ENCODE measurements at regions not wholly inside any gene's neighbourhood (a gene's known extent, or its start where the extent isn't known, plus 50 kb on each side); places are given as distances from the start of the nearest gene placed in this dataset.
"Not testable (repeated sequence)": the region's sequence is repeated elsewhere in the genome, so short reads cannot be mapped to it uniquely, and the experiment has no call there.

- H3K27ac ChIP-seq (ENCODE audit: low read length), result no peak overlapping the region
- H3K79me2 ChIP-seq (ENCODE audit: low read length), result no peaks in the 10 kb centered on the region
- H2AFZ ChIP-seq (ENCODE audit: low read depth, low read length), result no peak overlapping the region
- TF ChIP-seq EZH2phosphoT487 (IDR thresholded peaks at IDR 0.05; ENCODE audit: low read depth), result no peak
- no peak for TF ChIP-seq CTCF (IDR thresholded peaks at IDR 0.05; ENCODE audit: low read depth, low read length)
- H3K9ac ChIP-seq (ENCODE audit: low read length), result no peak overlapping the region
- no peaks in the 10 kb centered on the region for H3K36me3 ChIP-seq (replicated peaks; ENCODE audit: low read depth, low read length)
- H3K4me2 ChIP-seq (ENCODE audit: low read length), result no peak overlapping the region
- H3K9me3 ChIP-seq (ENCODE audit: insufficient read depth, low read length), result no peaks in the 10 kb centered on the region
- H3K4me3 ChIP-seq (ENCODE audit: low read length), result no peak overlapping the region
- H3K4me1 ChIP-seq (ENCODE audit: low read length), result peaks cover 9% of the 10 kb centered on the region
- H3K27me3 ChIP-seq (ENCODE audit: low read depth, low read length), result no peaks in the 10 kb centered on the region; the same call in 1 of the 2 replicates
- H4K20me1 ChIP-seq (ENCODE audit: insufficient read depth, low read length), result no peaks in the 10 kb centered on the region
Measured at GRCh38 chr5:91288118-91288916, 94.8 kb downstream of the ARRDC3 start.

GRCh38 chr5:91285062-91285461, 98.1 kb downstream of the ARRDC3 start:
- not testable (repeated sequence) for H3K9me3 ChIP-seq (ENCODE audit: insufficient read depth, low read length); H3K27ac ChIP-seq (ENCODE audit: low read length)

GRCh38 chr5:91283899-91284298, 99.2 kb downstream of the ARRDC3 start:
- TF ChIP-seq CTCF (IDR thresholded peaks at IDR 0.05; ENCODE audit: low read depth, low read length), result no peak
- TF ChIP-seq EZH2phosphoT487 (IDR thresholded peaks at IDR 0.05; ENCODE audit: low read depth), result no peak
- Histone ChIP-seq H3K27me3 (ENCODE audit: low read depth, low read length) (peaks cover 14% of the 10 kb centered on the region), H3K4me1 (ENCODE audit: low read length) (peaks cover 15% of the 10 kb centered on the region), H2AFZ (ENCODE audit: low read depth, low read length) (no peak overlapping the region), H3K4me2 (ENCODE audit: low read length) (no peak overlapping the region), H3K9ac (ENCODE audit: low read length) (no peak overlapping the region), H3K27ac (ENCODE audit: low read length) (no peak overlapping the region), H3K79me2 (ENCODE audit: low read length) (no peaks in the 10 kb centered on the region), H3K4me3 (ENCODE audit: low read length) (no peak overlapping the region), H3K36me3 (replicated peaks; ENCODE audit: low read depth, low read length) (no peaks in the 10 kb centered on the region), H4K20me1 (ENCODE audit: insufficient read depth, low read length) (no peaks in the 10 kb centered on the region), H3K9me3 (ENCODE audit: insufficient read depth, low read length) (no peaks in the 10 kb centered on the region)

More at GRCh38 chr5:91285062-91285461, 98.1 kb downstream of the ARRDC3 start:
- peaks cover 14% of the 10 kb centered on the region for H3K27me3 ChIP-seq (ENCODE audit: low read depth, low read length)
- not testable (repeated sequence) for H4K20me1 ChIP-seq (ENCODE audit: insufficient read depth, low read length); H3K36me3 ChIP-seq (replicated peaks; ENCODE audit: low read depth, low read length); H3K4me3 ChIP-seq (ENCODE audit: low read length); H3K79me2 ChIP-seq (ENCODE audit: low read length); H2AFZ ChIP-seq (ENCODE audit: low read depth, low read length); H3K9ac ChIP-seq (ENCODE audit: low read length); H3K4me2 ChIP-seq (ENCODE audit: low read length)
- H3K4me1 ChIP-seq (ENCODE audit: low read length), result peaks cover 10% of the 10 kb centered on the region

GRCh38 chr5:91283326-91283725, 99.8 kb downstream of the ARRDC3 start:
- H3K79me2 ChIP-seq (ENCODE audit: low read length), result no peaks in the 10 kb centered on the region
- no peak overlapping the region for H2AFZ ChIP-seq (ENCODE audit: low read depth, low read length)
- H3K27me3 ChIP-seq (ENCODE audit: low read depth, low read length), result peaks cover 14% of the 10 kb centered on the region
- H3K4me2 ChIP-seq (ENCODE audit: low read length), result no peak overlapping the region
- H3K27ac ChIP-seq (ENCODE audit: low read length), result no peak overlapping the region
- peaks cover 15% of the 10 kb centered on the region for H3K4me1 ChIP-seq (ENCODE audit: low read length)
- H4K20me1 ChIP-seq (ENCODE audit: insufficient read depth, low read length), result no peaks in the 10 kb centered on the region
- no peaks in the 10 kb centered on the region for H3K36me3 ChIP-seq (replicated peaks; ENCODE audit: low read depth, low read length)
- no peak overlapping the region for H3K9ac ChIP-seq (ENCODE audit: low read length)
- H3K4me3 ChIP-seq (ENCODE audit: low read length), result no peak overlapping the region
- TF ChIP-seq EZH2phosphoT487 (IDR thresholded peaks at IDR 0.05; ENCODE audit: low read depth), result no peak
- no peak for TF ChIP-seq CTCF (IDR thresholded peaks at IDR 0.05; ENCODE audit: low read depth, low read length)
- H3K9me3 ChIP-seq (ENCODE audit: insufficient read depth, low read length), result no peaks in the 10 kb centered on the region

Measured in OCI-LY3 (cell line).